ENCODE measurements at regions not wholly inside any gene's neighbourhood (a gene's known extent, or its start where the extent isn't known, plus 50 kb on each side); places are given as distances from the start of the nearest gene placed in this dataset.

DNA sequence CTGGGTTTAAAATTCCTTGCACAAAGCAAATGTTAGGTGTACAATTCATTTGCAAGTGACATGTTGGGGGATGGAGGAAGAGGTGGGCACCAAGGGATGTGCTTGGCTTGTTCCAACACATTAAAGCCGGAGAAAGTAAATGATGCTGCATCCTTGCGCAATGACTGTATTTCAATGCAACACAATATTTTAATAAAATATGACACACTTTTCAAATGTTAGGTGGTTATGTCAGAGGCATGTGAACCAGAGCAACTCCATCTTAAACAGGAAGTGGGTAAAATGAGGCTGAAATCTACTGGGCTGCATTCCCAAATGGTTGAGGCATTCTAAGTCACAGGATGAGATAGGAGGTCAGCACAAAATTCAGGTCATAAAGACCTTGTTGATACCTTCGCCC is 53.6 kb upstream of the ARHGAP5 start:
- BruUV-seq (replicated peaks): no TSS peak
- Histone ChIP-seq H3K4me1 (replicated peaks in 1 of 2; ENCODE audit: control insufficient read depth in 2 of 2, insufficient read depth in 2 of 2, low read length in 2 of 2) (no peaks in the 10 kb centered on the region; a peak in 1 of 5 replicates), H3K36me3 (ENCODE audit: control insufficient read depth, insufficient read depth, low read length) (no peaks in the 10 kb centered on the region), H3K9me3 (replicated peaks; ENCODE audit: control insufficient read depth, insufficient read depth, low read depth, low read length) (no peaks in the 10 kb centered on the region), H2AFZ (ENCODE audit: low read depth, low read length) (no peak overlapping the region), H3K27me3 (ENCODE audit: control insufficient read depth in 2 of 2, insufficient read depth in 2 of 2, low read length in 2 of 2) (no peaks in the 10 kb centered on the region), H3K9me1 (ENCODE audit: control insufficient read depth, insufficient read depth, low read length) (no peaks in the 10 kb centered on the region), H4K20me1 (replicated peaks; ENCODE audit: control insufficient read depth, insufficient read depth, low read length) (no peaks in the 10 kb centered on the region), H3K4me3 (no peak overlapping the region), H3K27ac (ENCODE audit: extremely low read depth, low read depth, low read length) (no peak overlapping the region), H3K79me2 (ENCODE audit: control insufficient read depth, insufficient read depth, low read length) (no peaks in the 10 kb centered on the region), H3K9ac (ENCODE audit: insufficient read depth in 1 of 2, low read depth in 2 of 2, low read length in 2 of 2) (no peak overlapping the region), H3K4me2 (ENCODE audit: insufficient read depth, low read length) (no peak overlapping the region)
- ChIA-PET POLR2A (no interaction called here), CTCF (ENCODE audit: low intra/inter-chr PET ratio) (no interaction called here)
- intact Hi-C loops (cut with micrococcal nuclease) (no loop called here), in situ Hi-C loops (cut with MboI) (no loop called here)
- DNase-seq (ENCODE audit: extremely low read depth in 1 of 4, low spot score in 3 of 4): no peak
- no peak for FAIRE-seq
- no peak for ATAC-seq
- 61% methylated on average over 3 of the region's 3 CpGs for WGBS (ENCODE audit: insufficient coverage, low coverage, missing lambda C conversion rate)
- TF ChIP-seq PTTG1 (tag; IDR thresholded peaks at IDR 0.05; ENCODE audit: low read depth) (peak; percentile 62; the same call in 1 of the 2 replicates), CEBPG (CRISPR knock-in tag; IDR thresholded peaks at IDR 0.05) (no peak), CEBPG (tag; conservative IDR thresholded peaks at IDR 0.05 in 1 of 2, IDR thresholded peaks at IDR 0.05 in 1 of 2) (0 out of 4 replicates have a peak, but pooled peaks of 1 of the 2 experiments have one; percentile 14), ILK (tag; IDR thresholded peaks at IDR 0.05; ENCODE audit: borderline replicate concordance, low read depth) (no peak), CEBPB (tag; IDR thresholded peaks at IDR 0.05) (peak; percentile 59; the same call in 1 of the 2 replicates), NR4A1 (CRISPR knock-in tag; IDR thresholded peaks at IDR 0.05) (no peak), NR4A1 (tag; IDR thresholded peaks at IDR 0.05) (0 out of 2 replicates have a peak, but pooled peaks have one; percentile 26), DDX20 (tag; IDR thresholded peaks at IDR 0.05; ENCODE audit: low read depth) (0 out of 2 replicates have a peak, but pooled peaks have one; percentile 19), DMBX1 (CRISPR knock-in tag; IDR thresholded peaks at IDR 0.05; ENCODE audit: borderline replicate concordance) (peak; percentile 90), TBL1XR1 (IDR thresholded peaks at IDR 0.05; ENCODE audit: low read length in 2 of 2) (no peak), RHOXF2B (CRISPR knock-in tag; conservative IDR thresholded peaks at IDR 0.05) (no peak)
- TF ChIP-seq, protein P1, sequence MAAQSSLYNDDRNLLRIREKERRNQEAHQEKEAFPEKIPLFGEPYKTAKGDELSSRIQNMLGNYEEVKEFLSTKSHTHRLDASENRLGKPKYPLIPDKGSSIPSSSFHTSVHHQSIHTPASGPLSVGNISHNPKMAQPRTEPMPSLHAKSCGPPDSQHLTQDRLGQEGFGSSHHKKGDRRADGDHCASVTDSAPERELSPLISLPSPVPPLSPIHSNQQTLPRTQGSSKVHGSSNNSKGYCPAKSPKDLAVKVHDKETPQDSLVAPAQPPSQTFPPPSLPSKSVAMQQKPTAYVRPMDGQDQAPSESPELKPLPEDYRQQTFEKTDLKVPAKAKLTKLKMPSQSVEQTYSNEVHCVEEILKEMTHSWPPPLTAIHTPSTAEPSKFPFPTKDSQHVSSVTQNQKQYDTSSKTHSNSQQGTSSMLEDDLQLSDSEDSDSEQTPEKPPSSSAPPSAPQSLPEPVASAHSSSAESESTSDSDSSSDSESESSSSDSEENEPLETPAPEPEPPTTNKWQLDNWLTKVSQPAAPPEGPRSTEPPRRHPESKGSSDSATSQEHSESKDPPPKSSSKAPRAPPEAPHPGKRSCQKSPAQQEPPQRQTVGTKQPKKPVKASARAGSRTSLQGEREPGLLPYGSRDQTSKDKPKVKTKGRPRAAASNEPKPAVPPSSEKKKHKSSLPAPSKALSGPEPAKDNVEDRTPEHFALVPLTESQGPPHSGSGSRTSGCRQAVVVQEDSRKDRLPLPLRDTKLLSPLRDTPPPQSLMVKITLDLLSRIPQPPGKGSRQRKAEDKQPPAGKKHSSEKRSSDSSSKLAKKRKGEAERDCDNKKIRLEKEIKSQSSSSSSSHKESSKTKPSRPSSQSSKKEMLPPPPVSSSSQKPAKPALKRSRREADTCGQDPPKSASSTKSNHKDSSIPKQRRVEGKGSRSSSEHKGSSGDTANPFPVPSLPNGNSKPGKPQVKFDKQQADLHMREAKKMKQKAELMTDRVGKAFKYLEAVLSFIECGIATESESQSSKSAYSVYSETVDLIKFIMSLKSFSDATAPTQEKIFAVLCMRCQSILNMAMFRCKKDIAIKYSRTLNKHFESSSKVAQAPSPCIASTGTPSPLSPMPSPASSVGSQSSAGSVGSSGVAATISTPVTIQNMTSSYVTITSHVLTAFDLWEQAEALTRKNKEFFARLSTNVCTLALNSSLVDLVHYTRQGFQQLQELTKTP (IDR thresholded peaks at IDR 0.05; ENCODE audit: low read depth in 1 of 2, partially characterized antibody in 2 of 2): no peak
